RPMI7951 (cell line): ENCODE measurements at regions not wholly inside any gene's neighbourhood (a gene's known extent, or its start where the extent isn't known, plus 50 kb on each side); places are given as distances from the start of the nearest gene placed in this dataset.

Experiments
- DNase-seq: peaks from one replicate; pipeline ENCODE4 v3.0.0-alpha.2; 2012; ENCODE audit warnings: low read depth

GRCh38 chr2:192298664-192299063 lies 103.9 kb upstream of the TMEFF2 start:
- no peak for DNase-seq

GRCh38 chr2:192292478-192292877 lies 97.7 kb upstream of the TMEFF2 start:
- no peak for DNase-seq

GRCh38 chr2:192288295-192288694 lies 93.6 kb upstream of the TMEFF2 start:
- DNase-seq: no peak

- DNase-seq: peak; percentile 42
Measured at GRCh38 chr2:192286093-192286701, 91.5 kb upstream of the TMEFF2 start.

GRCh38 chr2:192283450-192283849 lies 88.7 kb upstream of the TMEFF2 start:
- no peak for DNase-seq

GRCh38 chr2:192278701-192279100 lies 84.0 kb upstream of the TMEFF2 start:
- no peak for DNase-seq

GRCh38 chr2:192277494-192278109 lies 82.9 kb upstream of the TMEFF2 start:
- DNase-seq: no peak

- DNase-seq: no peak
Measured at GRCh38 chr2:192275632-192276031, 80.9 kb upstream of the TMEFF2 start.

GRCh38 chr2:192267484-192267883 lies 72.8 kb upstream of the TMEFF2 start:
- peak; percentile 40 for DNase-seq

- no peak for DNase-seq
Measured at GRCh38 chr2:192265751-192266150, 71.0 kb upstream of the TMEFF2 start.

- no peak for DNase-seq
Measured at GRCh38 chr2:192254444-192254843, 59.7 kb upstream of the TMEFF2 start.

- no peak for DNase-seq
Measured at GRCh38 chr2:192253692-192254091, 59.0 kb upstream of the TMEFF2 start.

GRCh38 chr2:192250961-192251360 lies 56.2 kb upstream of the TMEFF2 start:
- DNase-seq: no peak

- DNase-seq: no peak
Measured at GRCh38 chr2:192247456-192247855, 52.7 kb upstream of the TMEFF2 start.

- DNase-seq: no peak
Measured at GRCh38 chr2:192246297-192246696, 51.6 kb upstream of the TMEFF2 start.

GRCh38 chr2:192245329-192245728 lies 50.6 kb upstream of the TMEFF2 start:
- DNase-seq: no peak
